NCI-H2029 (cell line): ENCODE measurements at regions not wholly inside any gene's neighbourhood (a gene's known extent, or its start where the extent isn't known, plus 50 kb on each side); places are given as distances from the start of the nearest gene placed in this dataset.

Source experiments
- DNase-seq: peaks from one replicate; lab custom pipeline; 2025; lab: John Stamatoyannopoulos, UW

- no peak for DNase-seq
Measured at GRCh38 chr13:65881561-65882155, 1348.5 kb downstream of the PCDH9 start.

- DNase-seq = no peak
Measured at GRCh38 chr13:65875031-65875430, 1355.1 kb downstream of the PCDH9 start.

GRCh38 chr13:65872448-65872847 lies 1357.7 kb downstream of the PCDH9 start:
- no peak for DNase-seq

- DNase-seq = no peak
Measured at GRCh38 chr13:65868884-65869283, 1361.3 kb downstream of the PCDH9 start.

GRCh38 chr13:65868099-65868498 lies 1362.0 kb downstream of the PCDH9 start:
- DNase-seq = no peak

GRCh38 chr13:65866138-65866537 lies 1364.0 kb downstream of the PCDH9 start:
- DNase-seq = no peak

GRCh38 chr13:65865206-65865605 lies 1364.9 kb downstream of the PCDH9 start:
- no peak for DNase-seq

- no peak for DNase-seq
Measured at GRCh38 chr13:65864039-65864438, 1366.1 kb downstream of the PCDH9 start.

- DNase-seq = no peak
Measured at GRCh38 chr13:65860306-65860705, 1369.8 kb downstream of the PCDH9 start.

GRCh38 chr13:65857942-65858565 lies 1372.1 kb downstream of the PCDH9 start:
- no peak for DNase-seq

GRCh38 chr13:65856431-65856830 lies 1373.7 kb downstream of the PCDH9 start:
- no peak for DNase-seq

- DNase-seq = no peak
Measured at GRCh38 chr13:65855242-65855805, 1374.8 kb downstream of the PCDH9 start.

- no peak for DNase-seq
Measured at GRCh38 chr13:65854431-65854830, 1375.7 kb downstream of the PCDH9 start.

- no peak for DNase-seq
Measured at GRCh38 chr13:65844266-65844841, 1385.8 kb downstream of the PCDH9 start.

- no peak for DNase-seq
Measured at GRCh38 chr13:65843314-65843731, 1386.8 kb downstream of the PCDH9 start.

GRCh38 chr13:65841156-65841555 lies 1389.0 kb downstream of the PCDH9 start:
- DNase-seq = no peak

GRCh38 chr13:65836066-65836465 lies 1394.1 kb downstream of the PCDH9 start:
- DNase-seq = no peak

GRCh38 chr13:65834897-65835296 lies 1395.2 kb downstream of the PCDH9 start:
- no peak for DNase-seq

GRCh38 chr13:65830411-65831205 lies 1399.5 kb downstream of the PCDH9 start:
- DNase-seq = no peak

- DNase-seq = no peak
Measured at GRCh38 chr13:65829241-65830008, 1400.7 kb downstream of the PCDH9 start.

- DNase-seq = no peak
Measured at GRCh38 chr13:65826657-65827056, 1403.5 kb downstream of the PCDH9 start.

- DNase-seq = no peak
Measured at GRCh38 chr13:65825039-65825438, 1405.1 kb downstream of the PCDH9 start.
